Caco-2 (cell line): ENCODE measurements at regions not wholly inside any gene's neighbourhood (a gene's known extent, or its start where the extent isn't known, plus 50 kb on each side); places are given as distances from the start of the nearest gene placed in this dataset.

Experiments used
- BruUV-seq: library from RNA; stranded (reverse); fragments of 400-500 nt; replicated peaks from 2 replicates; lab custom pipeline; 2021; lab: Mats Ljungman, UMichigan
- CTCF ChIA-PET: fragments of 300-600 bp; sonication (Branson Sonifier 250); formaldehyde crosslinking; loops from one replicate; lab custom pipeline; 2022; ENCODE audit warnings: antibody characterized with exemption; lab: Charles Lee
- POLR2A ChIA-PET: fragments of 300-600 bp; sonication (Branson Sonifier 250); formaldehyde crosslinking; loops from one replicate; lab custom pipeline; 2022; ENCODE audit warnings: antibody characterized with exemption; lab: Charles Lee
- DNase-seq, 2 experiments: peaks; one replicate each; pipeline versions ENCODE4 v3.0.0 to v3.0.0-alpha.2; 2020 to 2022
- H3K27me3 ChIP-seq: replicated peaks from 2 replicates; pipeline ENCODE4 v1.6.0; 2011; ENCODE audit warnings: low read length; ENCODE audit not compliant: control insufficient read depth, insufficient read depth
- H3K36me3 ChIP-seq: 2 replicates; pipeline ENCODE4 v1.5.1; 2011; ENCODE audit warnings: low read length; ENCODE audit not compliant: control insufficient read depth, insufficient read depth
- H3K4me1 ChIP-seq: fragments of 250-450 bp; sonication (Bioruptor Pico); 2 replicates; pipeline ENCODE4 v1.5.1; 2020; ENCODE audit warnings: mild to moderate bottlenecking
- H3K4me3 ChIP-seq: 2 replicates; pipeline ENCODE4 v1.5.1; 2011; ENCODE audit warnings: low read depth, mild to moderate bottlenecking, control low read depth, low read length
- H3K9me3 ChIP-seq: fragments of 250-450 bp; sonication (Bioruptor Pico); 2 replicates; pipeline ENCODE4 v1.5.1; 2020; ENCODE audit warnings: mild to moderate bottlenecking, moderate library complexity
- H3K27ac Mint-ChIP-seq: one replicate; pipeline ENCODE4 v1.8.0; 2022; ENCODE audit warnings: mixed read lengths; ENCODE audit not compliant: unreplicated experiment
- H3K27me3 Mint-ChIP-seq: one replicate; pipeline ENCODE4 v1.8.0; 2022; ENCODE audit warnings: mixed read lengths; ENCODE audit not compliant: insufficient read depth, unreplicated experiment
- H3K36me3 Mint-ChIP-seq: one replicate; pipeline ENCODE4 v1.8.0; 2022; ENCODE audit warnings: mild to moderate bottlenecking, mixed read lengths; ENCODE audit not compliant: insufficient read depth, unreplicated experiment
- H3K4me1 Mint-ChIP-seq: one replicate; pipeline ENCODE4 v1.8.0; 2022; ENCODE audit warnings: low read depth, mixed read lengths; ENCODE audit not compliant: unreplicated experiment
- H3K4me3 Mint-ChIP-seq: one replicate; pipeline ENCODE4 v1.8.0; 2022; ENCODE audit warnings: mild to moderate bottlenecking, moderate library complexity, mixed read lengths; ENCODE audit not compliant: unreplicated experiment
- H3K9me3 Mint-ChIP-seq: one replicate; pipeline ENCODE4 v1.8.0; 2022; ENCODE audit warnings: mixed read lengths; ENCODE audit not compliant: unreplicated experiment
- CTCF ChIP-seq, 2 experiments: fragments of 200-600 bp in 1 of 2; IDR thresholded peaks; 1 replicate in 1 of 2; 2 replicates in 1 of 2; pipeline versions ENCODE4 v1.5.1 to v1.8.0; 2011 to 2022; ENCODE audit warnings: antibody characterized with exemption in 1 of 2, control low read depth in 1 of 2, inconsistent platforms in 1 of 2, low read depth in 1 of 2, low read length in 1 of 2, mild to moderate bottlenecking in 1 of 2, moderate library complexity in 1 of 2; ENCODE audit not compliant: insufficient read depth in 1 of 2, severe bottlenecking in 1 of 2, unreplicated experiment in 1 of 2
- intact Hi-C: fragments of 100-400 bp; cut with micrococcal nuclease; formaldehyde crosslinking; loops from one replicate; pipeline ENCODE4 v1.10.0; 2022; ENCODE audit not compliant: unreplicated experiment

- Histone ChIP-seq H3K9me3 (no peaks in the 10 kb centered on the region), H3K36me3 (no peaks in the 10 kb centered on the region), H3K4me3 (no peak overlapping the region), H3K27me3 (no peaks in the 10 kb centered on the region), H3K4me1 (no peaks in the 10 kb centered on the region)
- Mint-ChIP-seq H3K27ac (no peak overlapping the region), H3K27me3 (no peaks in the 10 kb centered on the region), H3K36me3 (no peaks in the 10 kb centered on the region), H3K4me3 (no peak overlapping the region), H3K9me3 (no peaks in the 10 kb centered on the region), H3K4me1 (no peaks in the 10 kb centered on the region)
- TF ChIP-seq CTCF (IDR thresholded peaks at IDR 0.05; ENCODE audit: insufficient read depth in 1 of 2, low read depth in 1 of 2, low read length in 1 of 2, severe bottlenecking in 1 of 2, unreplicated experiment in 1 of 2), result no peak
- ChIA-PET CTCF (no interaction called here), POLR2A (no interaction called here)
- intact Hi-C loops, result no loop called here
- DNase-seq, result no peak
- BruUV-seq, result no TSS peak
These were observed 382.8 kb upstream of the CTSO start for GRCh38 chr4:156336511-156336910.

GRCh38 chr4:156335721-156336120 is 382.1 kb upstream of the CTSO start:
- no peak overlapping the region for H3K4me3 Mint-ChIP-seq
- Histone ChIP-seq H3K36me3 (no peaks in the 10 kb centered on the region), H3K4me3 (no peak overlapping the region), H3K9me3 (no peaks in the 10 kb centered on the region), H3K4me1 (no peaks in the 10 kb centered on the region), H3K27me3 (no peaks in the 10 kb centered on the region)
- intact Hi-C loops, result no loop called here
- no TSS peak for BruUV-seq
- H3K9me3 Mint-ChIP-seq, result no peaks in the 10 kb centered on the region
- H3K27ac Mint-ChIP-seq, result no peak overlapping the region
- no peaks in the 10 kb centered on the region for H3K4me1 Mint-ChIP-seq
- H3K27me3 Mint-ChIP-seq, result no peaks in the 10 kb centered on the region
- DNase-seq, result no peak
- CTCF ChIA-PET, result no interaction called here
- H3K36me3 Mint-ChIP-seq, result no peaks in the 10 kb centered on the region
- TF ChIP-seq CTCF (IDR thresholded peaks at IDR 0.05; ENCODE audit: insufficient read depth in 1 of 2, low read depth in 1 of 2, low read length in 1 of 2, severe bottlenecking in 1 of 2, unreplicated experiment in 1 of 2), result no peak
- POLR2A ChIA-PET, result no interaction called here

GRCh38 chr4:156330436-156331031 is 376.9 kb upstream of the CTSO start:
- Histone ChIP-seq H3K4me3 (no peak overlapping the region), H3K36me3 (no peaks in the 10 kb centered on the region), H3K4me1 (no peaks in the 10 kb centered on the region), H3K9me3 (no peaks in the 10 kb centered on the region), H3K27me3 (no peaks in the 10 kb centered on the region)
- Mint-ChIP-seq H3K9me3 (no peaks in the 10 kb centered on the region), H3K36me3 (no peaks in the 10 kb centered on the region), H3K27ac (no peak overlapping the region), H3K4me3 (no peak overlapping the region), H3K4me1 (no peaks in the 10 kb centered on the region), H3K27me3 (no peaks in the 10 kb centered on the region)
- ChIA-PET CTCF (no interaction called here), POLR2A (no interaction called here)
- no peak for TF ChIP-seq CTCF (IDR thresholded peaks at IDR 0.05; ENCODE audit: insufficient read depth in 1 of 2, low read depth in 1 of 2, low read length in 1 of 2, severe bottlenecking in 1 of 2, unreplicated experiment in 1 of 2)
- DNase-seq, result no peak
- BruUV-seq, result no TSS peak
- intact Hi-C loops, result no loop called here
